Suprapubic skin (tissue), 4 donors: ENCODE measurements at regions not wholly inside any gene's neighbourhood (a gene's known extent, or its start where the extent isn't known, plus 50 kb on each side); places are given as distances from the start of the nearest gene placed in this dataset.

Source experiments
- CTCF ChIP-seq, 2 donors: fragments of 200-600 bp in 1 of 2; fragments of 450-650 bp in 1 of 2; sonication (generic) in 1 of 2; IDR thresholded peaks; one replicate each; pipeline ENCODE4 v1.5.1; 2016 to 2019; ENCODE audit warnings: antibody characterized with exemption in 2 of 2, mild to moderate bottlenecking in 1 of 2, moderate library complexity in 1 of 2
- POLR2A ChIP-seq, 2 donors: fragments of 450-650 bp; IDR thresholded peaks; one replicate each; pipeline ENCODE4 v1.6.1; 2017; ENCODE audit warnings: antibody characterized with exemption in 2 of 2, mild to moderate bottlenecking in 2 of 2, moderate library complexity in 2 of 2
- POLR2AphosphoS5 ChIP-seq, 3 donors: sonication (generic); formaldehyde crosslinking; IDR thresholded peaks; one replicate each; pipeline ENCODE4 v1.6.1; 2017; ENCODE audit warnings: antibody characterized with exemption in 3 of 3

GRCh38 chr5:57802131-57802530 is 319.5 kb upstream of the ACTBL2 start:
- no peak for TF ChIP-seq CTCF (IDR thresholded peaks at IDR 0.05)
- no peak for TF ChIP-seq POLR2AphosphoS5 (IDR thresholded peaks at IDR 0.05)
- no peak for TF ChIP-seq POLR2A (IDR thresholded peaks at IDR 0.05)
